Upper lobe of left lung (tissue), 4 donors: ENCODE measurements at regions not wholly inside any gene's neighbourhood (a gene's known extent, or its start where the extent isn't known, plus 50 kb on each side); places are given as distances from the start of the nearest gene placed in this dataset.

ENCODE experiments used
- POLR2A ChIP-seq, 4 donors: fragments of 450-650 bp; IDR thresholded peaks; one replicate each; pipeline ENCODE4 v1.5.1; 2016 to 2017; ENCODE audit warnings: antibody characterized with exemption in 4 of 4, mild to moderate bottlenecking in 2 of 4
- POLR2AphosphoS5 ChIP-seq, 2 donors: sonication (generic); formaldehyde crosslinking; IDR thresholded peaks; one replicate each; pipeline ENCODE4 v1.5.1; 2017; ENCODE audit warnings: antibody characterized with exemption in 2 of 2
- TF ChIP-seq, protein P1 (sequence below), 6 experiments: fragments of 450-650 bp in 4 of 6; fragments of 200-600 bp in 2 of 6; sonication (generic) in 2 of 6; IDR thresholded peaks; one replicate each; pipeline ENCODE4 v1.5.1; 2016 to 2019; ENCODE audit warnings: antibody characterized with exemption in 6 of 6

DNA sequence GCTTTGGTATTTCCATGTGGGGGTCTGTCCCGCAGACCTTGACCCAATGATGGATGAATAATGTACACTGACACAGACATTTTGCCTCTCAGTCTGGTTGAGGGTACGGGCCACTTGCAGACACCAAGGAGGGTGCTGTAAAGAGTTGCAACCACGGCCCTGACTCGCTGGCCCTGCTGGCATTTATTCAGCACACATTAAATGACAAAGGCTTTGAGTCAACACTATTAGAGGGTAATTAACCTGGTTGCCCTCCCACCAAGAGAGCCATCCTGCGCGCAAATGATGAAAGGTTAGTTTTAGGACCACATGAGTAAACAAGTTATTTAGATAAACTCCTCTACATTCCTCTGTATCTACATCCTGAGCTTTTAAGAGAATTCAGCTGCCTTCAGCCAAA lies 308.9 kb upstream of the MMS22L start:
- TF ChIP-seq, protein P1, sequence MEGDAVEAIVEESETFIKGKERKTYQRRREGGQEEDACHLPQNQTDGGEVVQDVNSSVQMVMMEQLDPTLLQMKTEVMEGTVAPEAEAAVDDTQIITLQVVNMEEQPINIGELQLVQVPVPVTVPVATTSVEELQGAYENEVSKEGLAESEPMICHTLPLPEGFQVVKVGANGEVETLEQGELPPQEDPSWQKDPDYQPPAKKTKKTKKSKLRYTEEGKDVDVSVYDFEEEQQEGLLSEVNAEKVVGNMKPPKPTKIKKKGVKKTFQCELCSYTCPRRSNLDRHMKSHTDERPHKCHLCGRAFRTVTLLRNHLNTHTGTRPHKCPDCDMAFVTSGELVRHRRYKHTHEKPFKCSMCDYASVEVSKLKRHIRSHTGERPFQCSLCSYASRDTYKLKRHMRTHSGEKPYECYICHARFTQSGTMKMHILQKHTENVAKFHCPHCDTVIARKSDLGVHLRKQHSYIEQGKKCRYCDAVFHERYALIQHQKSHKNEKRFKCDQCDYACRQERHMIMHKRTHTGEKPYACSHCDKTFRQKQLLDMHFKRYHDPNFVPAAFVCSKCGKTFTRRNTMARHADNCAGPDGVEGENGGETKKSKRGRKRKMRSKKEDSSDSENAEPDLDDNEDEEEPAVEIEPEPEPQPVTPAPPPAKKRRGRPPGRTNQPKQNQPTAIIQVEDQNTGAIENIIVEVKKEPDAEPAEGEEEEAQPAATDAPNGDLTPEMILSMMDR (IDR thresholded peaks at IDR 0.05) = no peak
- TF ChIP-seq POLR2A (IDR thresholded peaks at IDR 0.05) = no peak
- TF ChIP-seq POLR2AphosphoS5 (IDR thresholded peaks at IDR 0.05) = no peak
